MM.1S (cell line): ENCODE measurements at regions not wholly inside any gene's neighbourhood (a gene's known extent, or its start where the extent isn't known, plus 50 kb on each side); places are given as distances from the start of the nearest gene placed in this dataset.

ENCODE experiments used
- CTCF ChIP-seq: fragments of 300-600 bp; sonication (generic); IDR thresholded peaks from 2 replicates; pipeline ENCODE4 v1.5.1; 2016; ENCODE audit warnings: antibody characterized with exemption, low read length, mixed read lengths
- EZH2 ChIP-seq: fragments of 300-600 bp; sonication (generic); optimal IDR thresholded peaks from 2 replicates; pipeline ENCODE3; 2017; ENCODE audit warnings: low read depth, mild to moderate bottlenecking, antibody characterized with exemption, low read length, mixed read lengths
- EZH2phosphoT487 ChIP-seq: fragments of 300-600 bp; sonication (generic); IDR thresholded peaks from 2 replicates; pipeline ENCODE4 v1.6.1; 2018; ENCODE audit warnings: antibody characterized with exemption, low read length

GRCh38 chr10:3987143-3987974 is 202.3 kb upstream of the KLF6 start:
- TF ChIP-seq EZH2 (no peak), CTCF (no peak), EZH2phosphoT487 (no peak)
